HG03432 (cell line): ENCODE measurements at regions not wholly inside any gene's neighbourhood (a gene's known extent, or its start where the extent isn't known, plus 50 kb on each side); places are given as distances from the start of the nearest gene placed in this dataset.
"Not testable (repeated sequence)": the region's sequence is repeated elsewhere in the genome, so short reads cannot be mapped to it uniquely, and the experiment has no call there.

Experiments
- ATAC-seq: cut with Tn5 transposase; IDR thresholded peaks from one replicate; pipeline ENCODE4 v1.9.1; 2021; ENCODE audit warnings: mild to moderate bottlenecking, moderate library complexity; ENCODE audit not compliant: unreplicated experiment

DNA sequence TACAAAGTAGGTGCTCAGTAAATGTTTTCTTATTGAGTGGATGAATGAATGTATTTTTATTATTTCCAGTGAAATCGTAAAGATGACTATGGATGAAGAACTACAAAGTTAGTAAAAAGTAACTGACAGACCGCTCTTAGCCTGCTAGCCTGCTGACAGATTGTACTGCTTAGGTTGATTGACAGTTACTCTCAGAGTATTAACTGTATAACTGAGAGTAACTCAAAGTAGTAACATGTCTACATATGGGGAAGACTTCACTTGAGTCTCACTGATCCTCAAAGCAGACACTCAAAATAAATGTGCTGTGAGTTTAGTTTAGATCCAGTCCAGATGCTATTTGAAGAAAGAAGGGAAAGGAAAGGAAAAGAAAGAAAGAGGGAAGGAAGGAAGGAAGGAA is 272.3 kb upstream of the AMIGO2 start:
- no peak for ATAC-seq

DNA sequence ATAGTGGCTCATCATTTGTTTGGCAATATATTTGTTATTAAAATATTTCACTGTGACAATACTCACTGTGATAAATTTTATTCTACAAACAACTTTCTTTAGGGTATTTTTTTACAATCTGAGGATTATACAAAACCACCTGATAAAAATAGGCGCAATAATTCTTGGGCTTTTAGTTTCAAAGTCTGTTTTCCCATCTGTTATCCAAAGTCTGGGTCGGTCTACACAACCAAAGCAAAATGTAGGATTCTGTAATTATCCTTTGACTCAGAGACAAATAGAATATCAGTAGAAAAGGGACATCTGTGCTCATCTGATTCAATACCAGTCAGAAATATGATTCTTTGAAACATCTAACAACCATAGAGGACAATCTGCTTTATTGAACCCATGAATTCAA is 271.8 kb upstream of the AMIGO2 start:
- ATAC-seq: no peak

DNA sequence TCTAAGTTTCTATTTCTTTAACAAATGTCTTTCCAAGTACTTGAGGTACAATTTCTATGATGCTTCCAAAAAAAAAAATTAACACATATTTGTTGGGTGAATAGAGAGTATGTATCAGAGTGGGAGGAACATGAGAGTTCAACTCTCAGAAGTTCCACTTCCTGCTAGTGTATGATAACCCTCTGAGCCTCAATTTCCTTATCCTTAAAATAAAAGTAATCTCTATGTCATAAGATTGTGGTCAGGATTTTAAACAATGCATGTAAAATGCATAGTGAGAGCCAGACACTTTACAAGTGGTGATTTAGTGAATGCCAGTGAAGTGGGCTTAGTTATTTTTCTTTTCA is 270.3 kb upstream of the AMIGO2 start:
- ATAC-seq: no peak

DNA sequence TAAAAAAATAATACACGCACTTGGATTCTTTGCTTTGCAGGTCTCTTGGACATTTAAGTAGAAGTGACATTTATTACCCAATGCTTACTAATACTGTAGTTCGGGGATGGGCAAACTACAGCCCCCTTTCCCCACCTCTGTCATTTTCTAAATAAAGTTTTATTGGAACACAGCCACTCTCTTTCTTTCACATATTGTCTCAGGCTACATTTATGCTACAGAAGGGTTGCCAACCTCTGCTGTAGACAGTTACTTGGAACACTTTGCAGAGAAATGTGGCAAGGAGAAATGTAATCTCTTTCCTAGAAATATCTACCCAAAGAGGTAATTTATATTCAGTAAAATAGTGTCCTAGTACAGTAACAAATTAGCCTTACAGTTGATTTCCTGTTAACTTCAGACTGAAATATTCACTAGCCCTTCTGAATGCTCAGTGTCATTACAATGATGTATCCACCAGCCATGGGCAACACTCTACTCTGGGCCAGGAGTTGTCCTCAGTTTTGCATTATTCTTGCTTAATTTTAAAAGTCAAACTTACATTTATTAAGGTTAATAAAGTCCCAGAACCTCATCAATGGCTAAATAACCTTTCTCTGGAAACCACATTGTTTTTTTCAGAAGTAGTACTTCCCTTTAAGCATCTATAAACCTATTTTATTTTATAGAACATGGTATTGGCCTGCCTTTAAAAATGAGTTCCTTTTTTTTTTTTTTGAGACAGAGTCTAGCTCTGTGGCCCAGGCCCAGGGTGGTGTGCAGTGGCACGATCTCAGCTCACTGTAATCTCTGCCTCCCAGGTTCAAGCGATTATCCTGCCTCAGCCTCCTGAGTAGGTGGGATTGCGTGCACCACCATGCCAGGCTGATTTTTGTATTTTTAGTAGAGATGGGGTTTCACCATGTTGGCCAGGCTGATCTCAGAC is 269.6 kb upstream of the AMIGO2 start:
- no peak for ATAC-seq

DNA sequence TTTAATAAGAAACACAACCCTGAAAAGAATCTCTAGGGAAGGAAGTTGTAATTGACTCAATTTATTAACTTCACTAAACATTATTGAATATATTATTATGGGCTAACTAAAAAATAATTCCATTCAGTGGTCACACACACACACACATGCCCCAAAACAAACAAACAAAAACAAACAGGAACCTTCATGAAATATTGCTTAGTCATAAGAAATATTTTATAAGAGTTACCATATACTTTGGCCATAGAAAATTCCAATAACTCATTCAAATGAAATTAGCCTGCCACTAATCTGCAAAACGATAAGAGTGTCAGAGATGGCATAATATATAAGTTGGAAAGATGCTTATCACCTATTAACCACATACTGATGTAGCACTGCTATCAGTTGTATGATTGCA is 268.4 kb upstream of the AMIGO2 start:
- no peak for ATAC-seq

DNA sequence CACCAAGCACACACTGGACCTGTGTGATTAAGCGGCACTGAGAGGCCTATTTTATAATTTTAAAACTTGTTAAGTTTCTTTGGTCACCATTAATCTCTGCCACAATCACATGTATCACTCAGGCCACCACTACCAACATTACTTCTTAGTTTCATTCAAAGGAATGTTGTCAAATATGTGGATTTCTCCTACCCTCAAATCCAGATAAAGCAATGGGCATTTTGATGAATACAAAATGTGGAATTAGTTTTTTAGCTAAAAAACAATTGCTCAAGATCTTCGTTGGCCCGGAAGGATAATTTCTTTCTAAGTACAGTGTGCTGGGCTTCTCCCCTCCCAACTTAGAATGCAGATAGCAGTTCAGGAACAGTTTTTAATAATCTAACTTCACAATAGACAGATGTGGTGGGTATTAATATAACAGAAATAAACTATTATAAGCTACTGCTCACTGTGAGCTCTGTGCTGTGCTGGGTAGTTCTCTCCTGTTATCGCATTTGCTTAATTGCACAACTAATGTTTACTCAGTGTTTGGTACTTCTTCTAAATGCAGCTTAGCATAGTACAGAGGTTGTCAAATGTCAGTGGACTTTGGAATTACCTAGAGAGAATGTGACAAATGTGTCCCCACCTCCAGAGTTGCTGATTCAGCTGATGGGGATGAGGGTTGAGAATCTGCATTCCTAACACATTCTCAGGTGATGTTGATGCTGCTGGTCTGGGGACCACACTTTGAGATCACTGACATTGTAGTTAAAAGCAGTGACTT is 266.7 kb upstream of the AMIGO2 start:
- ATAC-seq: no peak

DNA sequence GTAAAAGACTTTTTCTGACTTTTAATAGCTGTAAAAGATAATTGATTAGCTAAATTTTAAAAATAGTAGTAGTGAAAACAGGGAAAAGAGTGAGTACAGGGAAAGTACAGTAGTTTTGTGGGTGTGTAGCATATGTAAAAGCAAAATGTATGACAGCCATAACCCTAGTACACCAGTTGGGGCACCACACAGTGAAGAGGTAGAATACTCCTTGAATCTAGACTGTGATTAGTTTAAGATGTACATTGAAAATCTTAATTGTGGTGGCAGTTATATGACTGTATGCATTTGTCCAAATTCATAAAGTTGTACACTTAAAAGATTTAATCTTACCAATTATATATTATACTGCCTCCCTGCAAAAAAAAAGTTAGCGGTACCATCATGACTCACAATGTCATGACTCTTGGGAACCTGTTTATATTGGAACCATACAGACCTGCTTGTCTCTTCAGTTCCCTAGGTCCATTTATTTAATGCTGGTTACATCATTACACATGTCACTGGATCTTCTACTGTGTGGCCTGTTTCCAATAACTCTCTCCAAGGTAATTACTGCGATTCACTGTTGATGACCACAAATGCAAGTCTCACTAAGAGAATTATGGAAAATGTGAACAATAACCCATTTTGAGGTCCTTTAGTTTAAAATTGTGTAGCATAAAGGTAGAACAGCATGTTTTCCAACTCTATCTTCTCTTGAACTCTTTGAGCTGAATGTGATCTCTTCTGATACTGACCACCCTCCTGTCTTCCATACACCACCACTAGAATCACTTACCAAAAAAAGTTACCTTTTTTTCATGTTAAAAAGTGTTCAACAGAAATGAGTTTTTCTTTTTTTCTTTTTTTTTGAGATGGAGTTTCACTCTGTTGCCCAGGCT is 264.2 kb upstream of the AMIGO2 start:
- ATAC-seq: no peak

DNA sequence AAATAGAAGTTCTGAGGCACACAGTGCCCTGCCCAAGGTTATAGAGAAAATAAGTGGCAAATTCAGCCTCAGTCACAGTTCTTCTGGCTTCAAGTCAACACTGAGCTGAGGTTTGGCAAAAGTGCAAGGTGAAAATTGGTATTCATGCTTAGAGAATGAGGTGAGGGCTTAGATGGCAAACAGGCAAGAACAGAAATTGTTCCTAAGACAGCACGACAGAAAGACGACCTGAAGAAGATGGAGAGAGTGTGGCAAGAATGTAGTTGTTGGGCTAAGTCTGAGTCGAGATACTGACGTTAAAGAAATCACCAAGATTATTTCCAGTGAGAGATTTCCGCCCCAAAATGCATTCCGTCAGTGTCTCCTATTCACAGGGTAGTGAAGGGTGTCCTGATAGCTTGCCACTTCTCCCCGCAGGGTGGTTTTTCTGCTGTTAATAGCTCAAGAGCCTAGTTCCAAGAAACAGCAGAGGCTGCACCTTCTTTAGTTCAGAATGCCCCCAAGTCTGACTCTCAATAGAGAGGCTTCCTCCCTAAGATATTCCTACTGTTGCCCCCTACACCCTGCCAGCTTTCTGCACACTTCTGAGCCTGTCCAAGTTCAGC is 260.8 kb upstream of the AMIGO2 start:
- no peak for ATAC-seq

DNA sequence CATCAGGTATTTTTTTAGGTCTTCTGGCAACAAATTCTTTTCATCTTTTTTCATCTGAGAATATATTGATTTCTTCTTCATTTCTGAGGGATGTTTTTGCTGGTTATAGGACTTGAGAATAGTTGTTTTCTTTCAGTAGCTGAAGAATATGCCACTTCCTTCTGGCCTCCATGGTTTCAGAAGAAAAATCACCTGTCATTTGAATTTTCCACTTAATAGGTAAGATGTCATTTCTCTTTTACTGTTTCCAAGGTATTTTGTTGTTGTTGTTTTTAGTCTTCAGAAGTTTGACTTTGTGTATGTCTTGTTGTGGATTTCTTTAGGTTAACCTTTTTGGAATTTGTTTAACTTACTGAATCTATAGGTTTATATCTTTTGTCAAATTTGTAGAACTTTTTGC is 257.8 kb upstream of the AMIGO2 start:
- ATAC-seq: no peak

DNA sequence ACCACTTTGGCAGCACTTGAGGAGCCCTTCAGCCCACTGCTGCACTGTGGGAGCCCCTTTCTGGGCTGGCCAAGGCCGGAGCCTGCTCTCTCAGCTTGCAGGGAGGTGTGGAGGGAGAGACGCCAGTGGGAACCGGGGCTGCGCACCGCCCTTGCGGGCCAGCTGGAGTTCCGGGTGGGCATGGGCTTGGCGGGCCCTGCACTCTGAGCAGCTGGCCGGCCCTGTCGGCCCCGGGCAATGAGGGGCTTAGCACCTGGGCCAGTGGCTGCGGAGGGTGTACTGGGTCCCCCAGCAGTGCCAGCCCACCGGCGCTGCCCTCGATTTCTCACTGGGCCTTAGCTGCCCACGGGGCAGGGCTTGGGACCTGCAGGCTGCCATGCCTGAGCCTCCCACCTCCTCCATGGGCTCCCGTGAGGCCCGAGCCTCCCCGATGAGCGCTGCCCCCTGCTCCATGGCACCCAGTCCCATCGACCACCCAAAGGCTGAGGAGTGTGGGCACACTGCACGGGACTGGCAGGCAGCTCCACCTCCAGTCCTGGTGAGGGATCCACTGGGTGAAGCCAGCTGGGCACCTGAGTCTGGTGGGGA is 253.6 kb upstream of the AMIGO2 start:
- ATAC-seq: not testable (repeated sequence)

DNA sequence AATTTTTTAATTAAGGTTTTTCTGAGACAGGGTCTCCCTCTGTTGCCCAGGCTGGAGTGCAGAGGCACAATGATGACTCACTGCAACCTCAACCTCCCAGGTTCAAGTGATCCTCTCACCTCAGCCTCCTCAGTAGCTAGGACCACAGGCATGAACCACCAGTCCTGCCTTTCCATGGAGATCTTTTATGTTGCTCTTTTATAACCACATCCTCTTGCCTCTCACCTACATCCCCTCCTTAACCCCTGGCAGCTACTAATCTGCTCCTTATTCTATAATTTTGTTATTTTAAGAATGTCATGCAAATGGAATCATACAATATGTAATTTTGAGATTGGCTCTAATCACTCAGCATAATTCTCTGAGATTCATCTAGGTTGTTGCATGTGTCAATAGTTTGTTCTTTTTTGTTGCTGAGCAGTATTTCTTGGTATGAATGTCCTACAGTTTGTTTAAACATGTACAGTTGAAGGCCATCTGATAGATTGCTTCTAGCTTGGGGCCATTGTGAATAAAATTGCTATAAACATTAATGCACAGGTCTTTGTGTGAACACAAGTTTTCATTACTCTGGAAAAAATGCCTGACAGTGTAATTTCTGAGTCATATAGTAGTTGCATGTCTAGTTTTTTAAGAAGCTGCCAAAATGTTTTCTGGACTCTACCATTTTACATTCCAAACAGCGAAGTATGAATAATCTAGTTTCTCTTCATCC is 249.2 kb upstream of the AMIGO2 start:
- ATAC-seq: no peak

DNA sequence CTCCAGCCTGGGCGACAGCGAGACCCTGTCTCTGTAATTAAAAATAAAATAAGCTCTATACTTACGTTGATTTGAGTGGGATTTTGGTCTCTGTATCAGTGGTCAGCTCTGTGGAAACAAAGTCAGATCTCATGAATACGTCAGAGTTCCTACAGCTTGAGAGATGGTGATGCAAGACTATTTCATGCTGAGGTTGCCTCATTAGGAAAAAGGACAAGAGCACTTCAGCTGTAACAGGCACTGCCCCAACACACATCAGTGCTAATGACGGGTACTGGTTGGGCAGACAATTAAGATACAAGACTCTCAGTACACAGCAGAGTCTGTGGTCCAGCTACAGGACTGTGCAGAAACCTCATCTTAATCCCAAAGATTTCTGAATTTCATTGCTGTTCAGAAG is 246.4 kb upstream of the AMIGO2 start:
- no peak for ATAC-seq

DNA sequence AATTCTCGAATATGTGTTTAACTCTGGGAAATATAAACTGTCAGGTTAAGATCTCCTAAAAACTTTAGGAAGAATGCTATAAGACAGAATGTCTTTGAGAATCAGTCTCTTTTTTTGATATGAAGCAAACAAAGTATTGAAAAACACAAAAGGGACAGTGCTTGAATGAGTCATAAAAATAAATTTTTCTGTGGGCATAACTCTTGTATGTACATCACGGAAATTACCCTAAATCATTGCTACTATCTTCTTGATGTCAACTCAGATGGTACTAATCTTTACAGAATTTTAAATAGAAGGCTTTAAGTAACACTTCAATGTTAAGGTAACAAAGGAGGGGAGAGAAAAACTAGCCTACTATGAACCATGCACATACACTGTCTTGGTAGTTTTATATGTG is 244.0 kb upstream of the AMIGO2 start:
- ATAC-seq: no peak

DNA sequence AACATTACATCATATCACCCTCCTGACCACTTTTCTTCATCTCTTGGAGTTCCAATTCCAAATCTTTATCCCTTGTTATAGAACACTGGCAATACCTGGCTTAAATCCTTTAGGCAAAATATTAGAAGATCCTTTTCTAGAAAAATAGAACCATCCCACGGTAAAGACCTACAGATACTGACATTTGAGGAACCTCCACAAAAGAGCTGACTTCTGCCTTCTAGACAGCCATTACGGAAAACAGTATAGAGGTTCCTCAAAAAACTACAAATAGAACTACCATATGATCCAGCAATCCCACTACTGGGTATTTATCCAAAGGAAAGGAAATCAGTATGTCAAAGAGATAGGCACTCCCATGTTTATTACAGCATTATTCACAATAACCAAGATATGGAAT is 241.7 kb upstream of the AMIGO2 start:
- no peak for ATAC-seq

DNA sequence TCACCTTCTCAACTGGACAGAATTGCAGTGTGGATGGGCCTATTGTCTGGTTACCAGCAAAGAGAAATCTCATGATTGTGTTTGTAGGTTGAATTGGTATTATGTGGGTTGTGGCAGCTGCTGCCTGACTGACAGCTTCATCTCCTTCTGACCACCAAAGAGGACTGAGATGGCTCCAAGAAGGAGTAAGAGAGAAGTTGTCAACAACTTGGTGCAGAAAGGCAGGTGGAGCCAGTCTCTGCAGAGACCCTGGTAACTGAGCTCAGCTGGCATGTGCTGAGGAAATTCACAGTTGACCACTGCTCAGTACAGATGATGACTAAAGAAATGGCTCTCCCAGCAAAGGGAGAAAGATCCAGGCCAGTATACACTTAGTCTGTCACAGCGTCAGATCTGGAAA is 240.0 kb upstream of the AMIGO2 start:
- no peak for ATAC-seq

DNA sequence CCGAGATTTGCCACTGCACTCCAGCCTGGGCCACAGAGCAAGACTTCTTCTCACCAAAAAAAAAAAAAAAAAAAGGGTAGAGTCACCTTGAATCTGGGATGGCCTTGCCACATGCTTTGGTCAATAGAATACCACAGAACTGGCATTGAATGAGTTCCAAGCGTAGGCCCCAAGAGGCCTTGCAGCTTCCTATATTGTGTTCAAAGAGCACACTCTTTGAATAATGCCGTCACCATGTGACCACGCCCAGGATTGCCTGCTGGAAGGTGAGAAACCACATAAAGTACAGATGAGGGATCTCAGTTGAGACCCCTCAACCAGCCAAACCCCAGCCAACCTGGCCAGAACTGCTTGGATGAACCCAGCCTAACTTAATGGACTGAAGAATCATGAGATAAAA is 239.2 kb upstream of the AMIGO2 start:
- ATAC-seq: no peak

DNA sequence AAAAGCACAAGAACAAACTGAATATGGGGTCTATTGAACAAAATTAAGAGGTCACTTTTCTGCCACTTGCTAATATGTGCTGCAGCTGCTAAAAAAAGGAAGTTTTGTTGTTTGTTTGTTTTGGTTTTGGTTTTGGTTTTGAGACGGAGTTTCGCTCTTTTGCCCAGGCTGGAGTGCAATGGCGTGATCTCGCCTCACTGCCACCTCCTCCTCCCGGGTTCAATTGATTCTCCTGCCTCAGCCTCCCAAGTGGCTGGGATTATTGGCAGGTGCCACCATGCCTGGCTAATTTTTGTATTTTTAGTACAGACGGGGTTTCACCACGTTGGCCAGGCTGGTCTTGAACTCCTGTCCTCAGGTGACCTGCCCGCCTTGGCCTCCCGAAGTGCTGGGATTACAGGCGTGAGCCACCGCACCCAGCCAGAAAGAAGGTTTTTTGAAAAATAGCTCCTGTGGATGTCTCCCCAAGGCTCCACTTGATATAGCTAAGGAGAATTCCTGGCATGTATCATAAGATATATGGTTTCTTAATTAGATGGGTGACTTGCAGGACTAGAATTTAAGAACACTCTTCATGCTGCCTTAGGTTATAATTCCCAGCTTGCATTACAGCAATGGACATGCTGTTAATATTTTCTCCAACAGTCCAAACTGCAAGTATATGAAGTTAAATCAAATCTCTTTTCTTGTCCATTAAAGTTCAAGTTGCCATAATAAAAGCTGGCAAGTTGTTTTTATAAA is 237.6 kb upstream of the AMIGO2 start:
- peak; percentile 65 for ATAC-seq

DNA sequence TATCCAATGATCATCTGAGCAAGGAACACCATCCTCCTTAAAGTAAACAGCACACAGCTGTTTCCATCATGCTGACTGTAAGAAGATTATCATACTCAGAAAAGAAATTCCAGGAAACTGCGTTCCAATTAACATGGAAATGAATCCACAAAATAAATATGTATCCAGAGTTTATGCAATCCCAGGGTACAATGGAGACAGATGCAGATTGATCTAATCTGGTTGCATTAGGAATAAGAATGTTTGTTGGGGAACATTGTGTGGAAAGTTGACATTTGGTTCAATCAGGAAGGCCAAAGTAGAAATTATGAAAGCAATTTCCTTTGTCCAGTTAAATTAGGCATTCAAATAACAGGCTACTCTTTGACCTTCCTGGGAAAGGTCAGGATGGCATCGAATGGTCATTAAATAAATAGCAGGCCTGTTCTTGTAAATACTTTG is 236.9 kb upstream of the AMIGO2 start:
- no peak for ATAC-seq

DNA sequence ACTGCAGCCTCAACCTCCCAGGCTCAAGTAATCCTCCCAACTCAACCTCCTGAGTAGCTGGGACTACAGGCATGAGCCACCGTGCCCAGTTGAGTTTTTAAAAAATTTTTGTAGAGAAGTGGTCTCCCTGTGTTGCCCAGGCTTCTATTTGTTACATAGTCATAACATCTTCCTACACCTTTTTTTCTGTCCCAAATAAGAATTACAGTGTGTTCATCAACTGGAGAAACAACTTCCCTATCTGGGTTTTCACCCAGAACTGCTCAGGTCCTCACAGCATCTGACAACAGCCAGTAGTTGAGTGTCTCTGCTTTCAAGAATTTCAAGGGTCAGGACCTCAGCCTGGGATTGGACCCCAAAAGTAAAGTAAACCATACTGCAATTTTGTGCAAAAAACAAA is 235.2 kb upstream of the AMIGO2 start:
- ATAC-seq: no peak
